ENCODE measurements at regions not wholly inside any gene's neighbourhood (a gene's known extent, or its start where the extent isn't known, plus 50 kb on each side); places are given as distances from the start of the nearest gene placed in this dataset.

- no peak for DNase-seq (ENCODE audit: low read depth)
- H3K4me3 ChIP-seq (ENCODE audit: low read depth, low read length), result no peak overlapping the region
- TF ChIP-seq, protein P1, sequence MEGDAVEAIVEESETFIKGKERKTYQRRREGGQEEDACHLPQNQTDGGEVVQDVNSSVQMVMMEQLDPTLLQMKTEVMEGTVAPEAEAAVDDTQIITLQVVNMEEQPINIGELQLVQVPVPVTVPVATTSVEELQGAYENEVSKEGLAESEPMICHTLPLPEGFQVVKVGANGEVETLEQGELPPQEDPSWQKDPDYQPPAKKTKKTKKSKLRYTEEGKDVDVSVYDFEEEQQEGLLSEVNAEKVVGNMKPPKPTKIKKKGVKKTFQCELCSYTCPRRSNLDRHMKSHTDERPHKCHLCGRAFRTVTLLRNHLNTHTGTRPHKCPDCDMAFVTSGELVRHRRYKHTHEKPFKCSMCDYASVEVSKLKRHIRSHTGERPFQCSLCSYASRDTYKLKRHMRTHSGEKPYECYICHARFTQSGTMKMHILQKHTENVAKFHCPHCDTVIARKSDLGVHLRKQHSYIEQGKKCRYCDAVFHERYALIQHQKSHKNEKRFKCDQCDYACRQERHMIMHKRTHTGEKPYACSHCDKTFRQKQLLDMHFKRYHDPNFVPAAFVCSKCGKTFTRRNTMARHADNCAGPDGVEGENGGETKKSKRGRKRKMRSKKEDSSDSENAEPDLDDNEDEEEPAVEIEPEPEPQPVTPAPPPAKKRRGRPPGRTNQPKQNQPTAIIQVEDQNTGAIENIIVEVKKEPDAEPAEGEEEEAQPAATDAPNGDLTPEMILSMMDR (IDR thresholded peaks at IDR 0.05; ENCODE audit: control insufficient read depth, extremely low read depth, insufficient read depth), result no peak
These were observed 398.0 kb downstream of the DHX35 start for GRCh38 chr20:39359981-39360620.

DNA sequence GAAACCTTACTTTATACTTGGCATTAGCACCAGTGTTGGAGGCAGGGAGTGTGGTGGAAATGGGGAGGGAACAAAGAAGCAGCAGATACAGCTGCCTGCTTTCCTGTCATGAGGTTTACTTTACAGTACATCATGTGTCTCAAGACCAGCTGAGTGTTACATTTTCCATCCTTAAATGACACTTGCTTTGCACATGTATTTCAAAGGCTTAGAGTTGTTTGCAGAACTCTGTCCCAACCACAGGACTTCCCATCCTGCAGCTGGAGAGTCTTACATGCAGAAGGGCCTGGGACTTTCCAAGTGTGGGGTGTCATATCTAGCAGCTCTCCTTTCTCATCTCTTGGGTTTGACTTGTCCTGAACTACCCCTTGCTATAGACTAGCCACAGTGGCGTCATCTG lies 395.9 kb downstream of the DHX35 start:
- no peak for DNase-seq (ENCODE audit: low read depth)
- no peak overlapping the region for H3K4me3 ChIP-seq (ENCODE audit: low read depth, low read length)
- TF ChIP-seq, protein P1 (IDR thresholded peaks at IDR 0.05; ENCODE audit: control insufficient read depth, extremely low read depth, insufficient read depth), result no peak

DNA sequence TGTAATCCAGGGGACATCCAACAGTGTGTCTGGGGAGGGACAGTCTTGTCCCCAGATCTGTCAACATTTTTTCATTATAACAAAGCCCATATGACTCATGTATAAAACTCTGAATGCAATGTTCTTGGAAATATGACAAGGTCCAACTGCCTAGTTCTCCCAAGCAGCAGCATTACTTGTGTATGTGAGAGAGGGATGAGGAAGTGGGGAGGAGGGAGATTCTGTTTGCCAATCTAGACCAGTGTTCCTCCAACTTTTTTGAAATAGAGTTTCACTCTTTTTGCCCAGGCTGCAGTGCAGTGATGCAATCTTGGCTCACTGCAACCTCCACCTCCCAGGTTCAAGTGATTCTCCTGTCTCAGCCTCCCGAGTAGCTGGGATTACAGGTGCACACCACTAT lies 394.8 kb downstream of the DHX35 start:
- TF ChIP-seq, protein P1 (IDR thresholded peaks at IDR 0.05; ENCODE audit: control insufficient read depth, extremely low read depth, insufficient read depth), result no peak
- H3K4me3 ChIP-seq (ENCODE audit: low read depth, low read length), result no peak overlapping the region
- no peak for DNase-seq (ENCODE audit: low read depth)

- no peak for DNase-seq (ENCODE audit: low read depth)
- TF ChIP-seq, protein P1 (IDR thresholded peaks at IDR 0.05; ENCODE audit: control insufficient read depth, extremely low read depth, insufficient read depth), result no peak
- H3K4me3 ChIP-seq (ENCODE audit: low read depth, low read length), result no peak overlapping the region
These were observed 387.1 kb downstream of the DHX35 start for GRCh38 chr20:39349240-39349639.

GRCh38 chr20:39347626-39348025 lies 385.5 kb downstream of the DHX35 start:
- TF ChIP-seq, protein P1 (IDR thresholded peaks at IDR 0.05; ENCODE audit: control insufficient read depth, extremely low read depth, insufficient read depth), result no peak
- DNase-seq (ENCODE audit: low read depth), result no peak
- no peak overlapping the region for H3K4me3 ChIP-seq (ENCODE audit: low read depth, low read length)

DNA sequence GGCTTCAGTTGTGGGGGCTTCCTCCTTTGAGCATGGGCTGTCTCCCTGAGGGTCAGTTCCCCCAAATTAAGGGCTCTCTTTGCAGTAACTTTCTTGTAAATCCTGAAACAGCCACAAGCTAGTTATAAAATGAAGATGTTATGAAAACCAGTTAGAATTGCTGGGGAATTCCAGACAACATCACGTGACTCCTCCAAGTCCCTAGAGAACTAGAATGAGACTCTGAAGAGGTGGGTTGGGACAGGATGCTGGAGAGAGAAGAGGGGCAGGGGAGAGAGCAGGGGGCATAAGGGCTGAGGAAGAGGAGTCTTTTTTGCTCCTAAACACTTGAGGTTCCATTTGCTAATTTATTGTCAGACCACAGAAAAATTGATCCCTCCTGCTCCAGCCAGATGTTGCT lies 380.3 kb downstream of the DHX35 start:
- H3K4me3 ChIP-seq (ENCODE audit: low read depth, low read length), result no peak overlapping the region
- TF ChIP-seq, protein P1 (IDR thresholded peaks at IDR 0.05; ENCODE audit: control insufficient read depth, extremely low read depth, insufficient read depth), result no peak
- DNase-seq (ENCODE audit: low read depth), result no peak
